ENCODE measurements at regions not wholly inside any gene's neighbourhood (a gene's known extent, or its start where the extent isn't known, plus 50 kb on each side); places are given as distances from the start of the nearest gene placed in this dataset.

DNA sequence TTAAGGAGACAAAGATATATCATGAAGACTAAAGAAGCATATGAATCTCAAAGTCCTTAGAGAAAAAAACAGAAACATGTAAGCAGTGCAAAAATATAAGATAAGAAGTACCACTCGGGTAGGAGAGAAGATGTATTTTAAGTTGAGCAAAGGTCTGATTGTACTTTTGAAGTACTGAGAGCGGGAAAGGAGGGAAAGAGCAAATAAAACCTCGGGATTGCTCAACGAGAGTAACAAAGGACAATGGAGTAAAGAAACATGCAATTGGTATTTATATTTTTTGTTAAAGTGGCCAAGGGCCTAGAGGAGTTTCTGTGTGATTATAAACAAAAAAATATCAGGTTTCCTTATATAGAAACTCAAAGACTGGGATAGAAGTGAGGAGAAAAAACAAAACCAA lies 251.9 kb downstream of the LNPK start:
- no peak overlapping the region for H3K9ac ChIP-seq (ENCODE audit: low read depth, low read length)
- no peak overlapping the region for H3K4me3 ChIP-seq (ENCODE audit: low read depth, low read length)
- no peaks in the 10 kb centered on the region for H3K9me3 ChIP-seq (ENCODE audit: control insufficient read depth, insufficient read depth, low read length)
- no peaks in the 10 kb centered on the region for H3K27me3 ChIP-seq (ENCODE audit: control insufficient read depth, insufficient read depth, low read length)
- no peaks in the 10 kb centered on the region for H3K36me3 ChIP-seq (ENCODE audit: control insufficient read depth, insufficient read depth, low read length)
- no peaks in the 10 kb centered on the region for H3K4me1 ChIP-seq (ENCODE audit: control insufficient read depth, insufficient read depth, low read length)

DNA sequence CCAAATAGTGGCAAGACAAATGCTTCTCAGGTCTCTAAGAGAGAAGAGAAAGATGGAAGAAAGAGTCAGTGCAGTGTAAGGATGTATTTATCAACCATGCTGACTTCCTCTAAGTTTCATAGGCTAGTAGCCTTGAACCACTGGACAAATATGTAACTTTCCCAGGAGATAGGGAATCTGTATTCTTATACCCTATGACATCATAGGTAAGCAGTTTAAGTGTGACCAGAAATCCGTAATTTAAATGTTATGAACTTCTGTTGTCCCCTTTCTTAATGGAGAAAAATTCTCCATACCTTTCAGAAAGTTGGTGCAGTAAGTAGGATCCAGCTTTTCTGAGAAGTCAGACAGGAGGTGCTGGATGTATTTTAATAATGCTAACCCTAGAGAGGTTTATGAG lies 256.2 kb downstream of the LNPK start:
- Histone ChIP-seq H3K4me3 (ENCODE audit: low read depth, low read length) (no peak overlapping the region), H3K36me3 (ENCODE audit: control insufficient read depth, insufficient read depth, low read length) (no peaks in the 10 kb centered on the region), H3K4me1 (ENCODE audit: control insufficient read depth, insufficient read depth, low read length) (peaks cover 9% of the 10 kb centered on the region), H3K27me3 (ENCODE audit: control insufficient read depth, insufficient read depth, low read length) (no peaks in the 10 kb centered on the region), H3K9me3 (ENCODE audit: control insufficient read depth, insufficient read depth, low read length) (no peaks in the 10 kb centered on the region), H3K9ac (ENCODE audit: low read depth, low read length) (no peak overlapping the region)

DNA sequence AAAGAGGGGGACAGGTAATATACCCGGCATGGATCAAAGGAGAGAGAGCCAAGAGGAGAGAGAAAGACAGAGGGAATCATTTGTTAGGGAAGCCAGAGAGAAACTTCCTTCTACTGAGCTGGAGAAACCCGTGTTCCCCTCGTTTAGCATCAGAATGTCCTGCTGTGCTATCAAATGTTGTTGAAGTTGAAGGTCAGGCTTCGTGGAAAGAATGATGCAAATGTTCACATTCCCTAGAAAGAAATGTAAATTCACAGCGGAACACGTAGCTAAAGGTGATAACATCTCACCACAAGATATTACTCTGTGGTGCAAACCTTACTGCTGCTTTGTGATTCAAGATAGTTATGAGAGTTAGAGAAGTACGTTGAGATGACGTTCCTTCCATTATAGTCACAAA lies 258.1 kb downstream of the LNPK start:
- no peak overlapping the region for H3K4me3 ChIP-seq (ENCODE audit: low read depth, low read length)
- H3K36me3 ChIP-seq (ENCODE audit: control insufficient read depth, insufficient read depth, low read length), result no peaks in the 10 kb centered on the region
- H3K9ac ChIP-seq (ENCODE audit: low read depth, low read length), result no peak overlapping the region
- peaks cover 9% of the 10 kb centered on the region for H3K4me1 ChIP-seq (ENCODE audit: control insufficient read depth, insufficient read depth, low read length)
- H3K27me3 ChIP-seq (ENCODE audit: control insufficient read depth, insufficient read depth, low read length), result no peaks in the 10 kb centered on the region
- no peaks in the 10 kb centered on the region for H3K9me3 ChIP-seq (ENCODE audit: control insufficient read depth, insufficient read depth, low read length)

DNA sequence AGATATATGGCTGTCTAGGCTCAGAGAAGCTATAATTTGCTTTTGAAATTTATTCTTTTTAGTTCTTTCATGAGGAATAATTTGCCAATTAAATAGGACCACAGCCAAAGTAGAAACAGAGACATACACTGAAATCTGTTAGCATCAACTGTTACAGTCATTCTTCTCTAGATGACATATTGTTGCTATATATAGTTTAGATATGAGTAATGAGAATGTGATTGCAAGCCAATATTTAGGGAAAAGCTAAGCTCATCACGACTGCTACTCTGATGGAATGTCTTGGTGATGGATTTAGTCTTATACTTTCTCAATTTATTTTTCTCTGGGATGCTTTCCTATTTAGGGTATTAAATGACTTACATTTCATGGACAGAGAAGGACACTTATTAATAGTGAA lies 259.1 kb downstream of the LNPK start:
- Histone ChIP-seq H3K4me1 (ENCODE audit: control insufficient read depth, insufficient read depth, low read length) (peaks cover 9% of the 10 kb centered on the region), H3K4me3 (ENCODE audit: low read depth, low read length) (no peak overlapping the region), H3K9ac (ENCODE audit: low read depth, low read length) (no peak overlapping the region), H3K27me3 (ENCODE audit: control insufficient read depth, insufficient read depth, low read length) (no peaks in the 10 kb centered on the region), H3K36me3 (ENCODE audit: control insufficient read depth, insufficient read depth, low read length) (no peaks in the 10 kb centered on the region), H3K9me3 (ENCODE audit: control insufficient read depth, insufficient read depth, low read length) (no peaks in the 10 kb centered on the region)

DNA sequence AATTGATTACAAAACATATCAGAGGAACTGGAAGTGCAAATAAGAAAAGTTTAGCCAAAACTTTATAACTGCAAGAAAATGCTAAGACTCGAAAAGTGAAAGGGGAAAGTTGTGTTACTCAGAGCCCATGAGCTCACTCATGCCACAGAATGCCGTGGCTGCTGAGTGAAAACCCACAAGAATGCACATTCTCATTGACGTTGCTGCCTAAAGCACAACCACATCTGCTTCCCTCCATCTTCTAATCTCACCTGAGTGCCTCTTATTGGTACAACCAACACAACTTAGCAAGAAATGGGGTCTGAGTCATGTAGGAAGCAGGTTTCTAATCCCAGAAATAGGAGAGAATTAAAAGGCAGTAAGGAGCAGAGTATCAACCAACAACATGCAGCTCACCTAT lies 259.7 kb downstream of the LNPK start:
- no peak overlapping the region for H3K4me3 ChIP-seq (ENCODE audit: low read depth, low read length)
- H3K9me3 ChIP-seq (ENCODE audit: control insufficient read depth, insufficient read depth, low read length), result no peaks in the 10 kb centered on the region
- H3K36me3 ChIP-seq (ENCODE audit: control insufficient read depth, insufficient read depth, low read length), result no peaks in the 10 kb centered on the region
- H3K27me3 ChIP-seq (ENCODE audit: control insufficient read depth, insufficient read depth, low read length), result no peaks in the 10 kb centered on the region
- H3K9ac ChIP-seq (ENCODE audit: low read depth, low read length), result no peak overlapping the region
- H3K4me1 ChIP-seq (ENCODE audit: control insufficient read depth, insufficient read depth, low read length), result peaks cover 11% of the 10 kb centered on the region

DNA sequence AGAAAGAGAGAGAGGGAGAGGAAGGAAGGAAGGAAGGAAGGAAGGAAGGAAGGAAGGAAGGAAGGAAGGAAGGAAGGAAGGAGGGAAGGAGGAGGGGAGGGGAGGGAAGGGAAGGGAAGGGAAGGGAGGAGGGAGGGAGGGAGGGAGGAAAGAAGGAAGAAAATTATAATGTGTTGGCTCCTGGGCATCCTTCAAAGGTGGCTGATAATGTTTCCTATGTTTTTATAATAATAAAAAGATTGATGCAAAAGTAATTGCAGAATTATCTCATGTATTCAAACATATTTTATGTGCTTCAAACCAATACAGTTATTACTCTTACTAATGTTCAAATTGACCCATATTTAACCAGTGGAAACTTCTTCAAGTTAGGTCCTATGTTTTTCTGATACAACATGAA lies 260.9 kb downstream of the LNPK start:
- Histone ChIP-seq H3K9ac (ENCODE audit: low read depth, low read length) (no peak overlapping the region), H3K4me1 (ENCODE audit: control insufficient read depth, insufficient read depth, low read length) (peaks cover 13% of the 10 kb centered on the region), H3K36me3 (ENCODE audit: control insufficient read depth, insufficient read depth, low read length) (no peaks in the 10 kb centered on the region)

DNA sequence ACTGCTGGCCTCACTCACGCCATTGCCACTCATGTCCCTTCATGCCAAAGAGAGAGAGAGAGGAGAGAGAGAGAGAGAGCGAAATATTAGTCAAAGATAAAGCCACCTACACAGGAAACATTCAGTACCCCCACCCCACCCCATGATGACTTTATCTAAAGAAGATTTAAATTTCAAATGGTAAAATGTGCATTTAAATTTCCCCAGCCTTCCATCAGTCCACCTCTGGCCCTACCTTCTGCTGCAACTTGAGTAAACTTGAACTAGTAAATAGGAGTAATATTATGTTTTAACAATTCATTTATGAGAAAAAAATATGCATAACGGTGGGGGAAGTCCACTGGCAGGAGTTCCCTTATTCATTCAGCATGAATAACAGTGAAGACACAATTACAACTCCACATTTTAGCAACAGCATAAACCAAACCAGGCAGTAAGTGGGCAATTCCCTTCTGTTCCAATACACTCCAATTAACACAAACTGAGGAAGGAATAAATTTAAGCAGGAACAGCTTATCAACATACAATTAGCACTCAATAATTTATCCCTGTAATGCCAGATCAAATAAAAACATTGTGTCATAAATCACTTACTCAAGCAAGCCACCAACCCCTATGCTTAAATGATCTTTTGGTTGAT lies 264.2 kb downstream of the LNPK start:
- H3K9ac ChIP-seq (ENCODE audit: low read depth, low read length), result no peak overlapping the region
- H3K27me3 ChIP-seq (ENCODE audit: control insufficient read depth, insufficient read depth, low read length), result no peaks in the 10 kb centered on the region
- no peaks in the 10 kb centered on the region for H3K9me3 ChIP-seq (ENCODE audit: control insufficient read depth, insufficient read depth, low read length)
- no peak overlapping the region for H3K4me3 ChIP-seq (ENCODE audit: low read depth, low read length)
- no peaks in the 10 kb centered on the region for H3K36me3 ChIP-seq (ENCODE audit: control insufficient read depth, insufficient read depth, low read length)
- H3K4me1 ChIP-seq (ENCODE audit: control insufficient read depth, insufficient read depth, low read length), result peaks cover 4% of the 10 kb centered on the region

More for the DNA sequence above, 260.9 kb downstream of the LNPK start:
- Histone ChIP-seq H3K4me3 (ENCODE audit: low read depth, low read length) (no peak overlapping the region), H3K9me3 (ENCODE audit: control insufficient read depth, insufficient read depth, low read length) (no peaks in the 10 kb centered on the region), H3K27me3 (ENCODE audit: control insufficient read depth, insufficient read depth, low read length) (no peaks in the 10 kb centered on the region)

DNA sequence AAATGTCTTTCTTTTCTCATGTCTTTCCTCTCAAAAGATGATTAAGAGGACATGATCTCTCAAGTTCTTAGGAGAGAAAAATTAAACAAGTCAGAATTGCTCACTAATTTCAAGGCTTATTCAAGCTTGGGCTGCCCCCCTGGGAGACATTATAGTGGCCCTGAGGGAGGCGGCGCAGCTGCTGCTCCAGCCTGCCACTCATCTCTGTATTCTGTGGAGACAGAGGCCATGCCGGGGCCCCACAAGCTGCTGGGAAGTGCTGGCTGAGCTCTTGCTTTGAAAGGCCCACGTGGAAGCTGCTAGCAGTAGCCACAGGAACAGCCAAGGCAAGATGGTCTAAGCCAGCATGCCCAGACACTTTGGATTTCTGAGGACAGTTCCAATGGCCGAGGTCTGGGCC lies 267.4 kb downstream of the LNPK start:
- H3K4me1 ChIP-seq (ENCODE audit: control insufficient read depth, insufficient read depth, low read length), result peaks cover 4% of the 10 kb centered on the region
- no peaks in the 10 kb centered on the region for H3K36me3 ChIP-seq (ENCODE audit: control insufficient read depth, insufficient read depth, low read length)
- H3K9me3 ChIP-seq (ENCODE audit: control insufficient read depth, insufficient read depth, low read length), result no peaks in the 10 kb centered on the region
- no peak overlapping the region for H3K9ac ChIP-seq (ENCODE audit: low read depth, low read length)
- H3K4me3 ChIP-seq (ENCODE audit: low read depth, low read length), result no peak overlapping the region
- no peaks in the 10 kb centered on the region for H3K27me3 ChIP-seq (ENCODE audit: control insufficient read depth, insufficient read depth, low read length)

DNA sequence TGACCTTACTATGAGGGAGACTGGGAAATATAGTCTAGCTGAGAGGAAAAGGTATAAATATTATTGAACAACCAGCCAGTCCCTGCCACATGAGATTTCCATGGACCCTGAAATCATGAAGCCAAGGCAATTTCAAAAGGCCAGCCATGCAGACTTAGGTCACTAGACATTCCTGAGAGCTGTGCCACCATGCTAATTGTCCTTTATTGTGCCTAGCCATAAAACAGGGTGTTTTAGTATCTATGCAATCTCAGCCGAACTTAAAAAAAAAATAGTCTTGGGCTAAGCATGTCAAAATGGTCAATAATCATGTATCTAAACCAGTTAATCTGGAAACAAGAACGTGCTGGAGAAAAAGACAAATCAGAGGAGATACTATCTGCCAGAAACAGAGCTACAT lies 269.5 kb downstream of the LNPK start:
- no peak overlapping the region for H3K9ac ChIP-seq (ENCODE audit: low read depth, low read length)
- no peak overlapping the region for H3K4me3 ChIP-seq (ENCODE audit: low read depth, low read length)
- H3K36me3 ChIP-seq (ENCODE audit: control insufficient read depth, insufficient read depth, low read length), result no peaks in the 10 kb centered on the region
- H3K27me3 ChIP-seq (ENCODE audit: control insufficient read depth, insufficient read depth, low read length), result no peaks in the 10 kb centered on the region
- no peaks in the 10 kb centered on the region for H3K9me3 ChIP-seq (ENCODE audit: control insufficient read depth, insufficient read depth, low read length)
- peaks cover 3% of the 10 kb centered on the region for H3K4me1 ChIP-seq (ENCODE audit: control insufficient read depth, insufficient read depth, low read length)

DNA sequence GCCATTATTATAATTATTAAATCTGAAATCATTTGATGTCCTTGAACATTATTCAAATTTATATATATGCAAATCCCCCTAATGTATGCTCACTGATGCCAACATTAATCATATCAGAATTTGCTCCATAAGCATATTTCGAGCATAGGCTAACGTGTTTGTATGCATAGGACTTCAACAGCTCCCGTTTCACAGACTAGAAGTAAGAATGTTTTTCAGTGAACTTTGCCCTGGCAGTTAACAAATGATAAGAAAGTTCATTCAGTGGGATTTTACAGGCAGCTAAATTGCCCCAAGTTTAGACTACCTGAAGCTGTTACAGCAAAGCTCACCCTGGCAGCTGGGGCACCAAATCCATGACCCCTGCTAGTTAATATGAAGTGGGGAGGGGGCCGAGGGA lies 272.0 kb downstream of the LNPK start:
- Histone ChIP-seq H3K9me3 (ENCODE audit: control insufficient read depth, insufficient read depth, low read length) (no peaks in the 10 kb centered on the region), H3K4me3 (ENCODE audit: low read depth, low read length) (no peak overlapping the region), H3K27me3 (ENCODE audit: control insufficient read depth, insufficient read depth, low read length) (no peaks in the 10 kb centered on the region), H3K4me1 (ENCODE audit: control insufficient read depth, insufficient read depth, low read length) (no peaks in the 10 kb centered on the region), H3K36me3 (ENCODE audit: control insufficient read depth, insufficient read depth, low read length) (no peaks in the 10 kb centered on the region), H3K9ac (ENCODE audit: low read depth, low read length) (no peak overlapping the region)

DNA sequence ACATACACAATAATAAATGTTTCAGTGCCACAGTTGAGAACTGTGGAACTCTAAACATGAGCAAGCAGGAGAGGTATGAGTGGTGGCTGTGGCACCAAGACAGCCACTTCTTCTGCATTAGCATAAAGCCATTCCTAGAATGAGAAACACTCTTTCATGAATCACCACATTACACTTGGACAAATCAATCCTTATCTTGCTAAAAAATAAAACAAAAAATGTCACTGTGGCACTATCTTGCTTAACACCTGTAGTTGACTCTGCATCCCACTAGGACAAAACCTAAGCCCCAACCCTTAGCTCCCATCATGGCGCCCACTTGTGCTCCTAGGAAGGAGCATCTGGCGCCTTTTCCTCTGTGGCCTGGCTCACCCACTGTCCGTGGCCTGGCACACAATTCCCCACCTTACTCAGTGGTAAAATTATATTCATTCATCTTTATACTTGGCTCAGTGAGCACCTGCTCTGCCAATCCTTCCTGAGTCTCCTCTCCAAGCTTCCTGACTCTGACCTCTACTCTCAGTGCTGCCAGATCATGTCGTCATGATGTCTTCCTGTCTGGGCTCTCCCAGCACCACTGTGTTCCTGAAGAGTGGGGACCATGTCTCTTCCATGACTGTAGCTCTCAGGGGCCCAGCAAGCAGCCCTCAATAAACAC lies 272.9 kb downstream of the LNPK start:
- H3K4me3 ChIP-seq (ENCODE audit: low read depth, low read length), result no peak overlapping the region

DNA sequence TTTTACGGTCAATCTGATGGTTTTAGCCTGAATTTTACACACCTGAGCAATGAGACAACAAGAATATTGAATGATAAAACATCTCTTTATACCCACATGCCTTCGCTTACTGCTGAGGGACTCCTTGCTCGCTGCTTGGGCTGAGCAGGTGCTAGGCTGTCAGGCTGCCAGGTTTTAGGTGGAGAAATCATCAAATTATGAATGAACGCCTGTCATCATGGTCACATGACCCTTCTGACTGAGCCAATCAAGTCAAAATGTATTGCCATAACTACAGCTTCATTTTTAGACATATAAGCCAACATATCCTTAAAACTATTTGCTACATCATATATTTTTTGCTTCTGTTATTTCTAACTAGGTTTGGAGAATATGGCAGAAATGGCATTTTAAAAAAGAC lies 274.0 kb downstream of the LNPK start:
- no peaks in the 10 kb centered on the region for H3K4me1 ChIP-seq (ENCODE audit: control insufficient read depth, insufficient read depth, low read length)
- no peak overlapping the region for H3K9ac ChIP-seq (ENCODE audit: low read depth, low read length)
- H3K36me3 ChIP-seq (ENCODE audit: control insufficient read depth, insufficient read depth, low read length), result no peaks in the 10 kb centered on the region
- H3K27me3 ChIP-seq (ENCODE audit: control insufficient read depth, insufficient read depth, low read length), result no peaks in the 10 kb centered on the region
- no peaks in the 10 kb centered on the region for H3K9me3 ChIP-seq (ENCODE audit: control insufficient read depth, insufficient read depth, low read length)
- no peak overlapping the region for H3K4me3 ChIP-seq (ENCODE audit: low read depth, low read length)

More for the DNA sequence above, 272.9 kb downstream of the LNPK start:
- no peaks in the 10 kb centered on the region for H3K27me3 ChIP-seq (ENCODE audit: control insufficient read depth, insufficient read depth, low read length)
- no peaks in the 10 kb centered on the region for H3K4me1 ChIP-seq (ENCODE audit: control insufficient read depth, insufficient read depth, low read length)
- H3K36me3 ChIP-seq (ENCODE audit: control insufficient read depth, insufficient read depth, low read length), result no peaks in the 10 kb centered on the region
- no peak overlapping the region for H3K9ac ChIP-seq (ENCODE audit: low read depth, low read length)
- no peaks in the 10 kb centered on the region for H3K9me3 ChIP-seq (ENCODE audit: control insufficient read depth, insufficient read depth, low read length)
